Keratinocyte (primary cell): ENCODE measurements at regions not wholly inside any gene's neighbourhood (a gene's known extent, or its start where the extent isn't known, plus 50 kb on each side); places are given as distances from the start of the nearest gene placed in this dataset.

Experiments
- DNase-seq: peaks from one replicate; pipeline ENCODE4 v3.0.0-alpha.2; 2011; ENCODE audit warnings: low read depth, missing footprints, low spot score
- FAIRE-seq: peaks from 2 replicates; lab custom pipeline; 2011; peaks lifted over from hg19 to GRCh38; lab: Jason Lieb, UNC
- H2AFZ ChIP-seq: 2 replicates; pipeline ENCODE4 v1.6.0; 2012; ENCODE audit warnings: low read length, control low read depth, inconsistent platforms; ENCODE audit not compliant: control insufficient read depth
- H3K27ac ChIP-seq: 2 replicates; pipeline ENCODE4 v1.5.1; 2011; ENCODE audit warnings: low read length; ENCODE audit not compliant: control insufficient read depth, insufficient read depth
- H3K27me3 ChIP-seq: 3 replicates; pipeline ENCODE4 v1.6.0; 2011; ENCODE audit warnings: low read length; ENCODE audit not compliant: control insufficient read depth, insufficient read depth; ENCODE audit errors: extremely low read depth
- H3K36me3 ChIP-seq, 2 experiments: 2 replicates in 1 of 2; 3 replicates in 1 of 2; pipeline ENCODE4 v1.5.1; 2011; ENCODE audit warnings: low read length in 2 of 2, mild to moderate bottlenecking in 1 of 2; ENCODE audit not compliant: control insufficient read depth in 2 of 2, insufficient read depth in 2 of 2; ENCODE audit errors: extremely low read depth in 1 of 2
- H3K4me1 ChIP-seq: 3 replicates; pipeline ENCODE4 v1.5.1; 2011; ENCODE audit warnings: low read length; ENCODE audit not compliant: control insufficient read depth, insufficient read depth; ENCODE audit errors: extremely low read depth
- H3K4me2 ChIP-seq: 3 replicates; pipeline ENCODE4 v1.6.0; 2011; ENCODE audit warnings: low read depth, low read length; ENCODE audit not compliant: control insufficient read depth, insufficient read depth; ENCODE audit errors: extremely low read depth
- H3K4me3 ChIP-seq, 3 experiments: fragments of 200-600 bp in 1 of 3; sonication (generic) in 1 of 3; 2 replicates in 2 of 3; 3 replicates in 1 of 3; pipeline ENCODE4 v1.5.1; 2011 to 2016; ENCODE audit warnings: low read length in 3 of 3, mild to moderate bottlenecking in 3 of 3, control low read depth in 2 of 3, inconsistent platforms in 1 of 3, low read depth in 1 of 3, mixed read lengths in 1 of 3, mixed run types in 1 of 3, moderate library complexity in 1 of 3; ENCODE audit not compliant: control insufficient read depth in 2 of 3, insufficient read depth in 2 of 3; ENCODE audit errors: extremely low read depth in 1 of 3
- H3K79me2 ChIP-seq: 2 replicates; pipeline ENCODE4 v1.6.0; 2012; ENCODE audit warnings: low read length; ENCODE audit not compliant: control insufficient read depth, insufficient read depth
- H3K9ac ChIP-seq: 3 replicates; pipeline ENCODE4 v1.6.0; 2011; ENCODE audit warnings: low read length; ENCODE audit not compliant: control insufficient read depth, insufficient read depth; ENCODE audit errors: extremely low read depth
- H3K9me1 ChIP-seq: 3 replicates; pipeline ENCODE4 v1.6.0; 2011; ENCODE audit warnings: low read length; ENCODE audit not compliant: control insufficient read depth, insufficient read depth; ENCODE audit errors: extremely low read depth
- H3K9me3 ChIP-seq: 2 replicates; pipeline ENCODE4 v1.5.1; 2012; ENCODE audit warnings: low read depth, low read length; ENCODE audit not compliant: control insufficient read depth
- H4K20me1 ChIP-seq: 3 replicates; pipeline ENCODE4 v1.6.0; 2011; ENCODE audit warnings: low read length; ENCODE audit not compliant: control insufficient read depth, insufficient read depth; ENCODE audit errors: extremely low read depth
- EZH2 ChIP-seq: IDR thresholded peaks from one replicate; pipeline ENCODE4 v1.6.1; 2012; ENCODE audit warnings: inconsistent platforms, mild to moderate bottlenecking, low read length, moderate library complexity
- dilution Hi-C: fragments of 300-500 bp; cut with MboI; formaldehyde crosslinking; loops from one replicate; pipeline ENCODE4 v1.7.0; 2020; ENCODE audit warnings: low sequenced_read_pairs; ENCODE audit not compliant: extremely low pct_ligation_motif_present
- TF ChIP-seq, protein P1 (sequence below), 3 experiments: IDR thresholded peaks in 1 of 3; conservative IDR thresholded peaks in 1 of 3; optimal IDR thresholded peaks in 1 of 3; 2 replicates in 2 of 3; 3 replicates in 1 of 3; pipeline versions ENCODE3 to v1.5.1; 2011; ENCODE audit warnings: low read length in 3 of 3, mild to moderate bottlenecking in 3 of 3, moderate library complexity in 2 of 3, control low read depth in 1 of 3, inconsistent platforms in 1 of 3; ENCODE audit not compliant: insufficient read depth in 2 of 3; ENCODE audit errors: extremely low read depth in 1 of 3

DNA sequence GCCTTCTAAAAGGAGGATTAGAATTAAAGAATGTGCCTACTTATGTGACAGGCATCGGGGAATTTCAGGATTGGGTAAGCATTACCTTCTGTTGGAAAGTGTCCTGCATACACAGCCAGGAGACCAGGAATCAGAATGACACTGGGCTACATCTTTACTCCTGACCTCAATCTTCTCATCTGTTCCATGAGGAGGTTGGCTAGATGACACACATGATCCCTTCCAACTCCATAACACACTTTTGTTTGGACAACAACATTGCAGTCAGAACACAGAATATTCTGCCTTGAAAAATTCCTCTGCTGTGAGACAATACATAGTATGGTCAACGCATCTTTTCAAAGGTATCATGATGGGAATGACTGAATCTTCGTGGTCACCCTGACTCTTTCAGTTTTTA, 1281.2 kb upstream of the SORCS1 start:
- H3K4me3 ChIP-seq, result no peak overlapping the region
- FAIRE-seq, result no peak
- H3K4me1 ChIP-seq, result no peaks in the 10 kb centered on the region
- no peak overlapping the region for H3K4me2 ChIP-seq
- H3K27ac ChIP-seq, result no peak overlapping the region
- H3K9ac ChIP-seq, result no peak overlapping the region
- no peak for TF ChIP-seq EZH2
- TF ChIP-seq, protein P1, sequence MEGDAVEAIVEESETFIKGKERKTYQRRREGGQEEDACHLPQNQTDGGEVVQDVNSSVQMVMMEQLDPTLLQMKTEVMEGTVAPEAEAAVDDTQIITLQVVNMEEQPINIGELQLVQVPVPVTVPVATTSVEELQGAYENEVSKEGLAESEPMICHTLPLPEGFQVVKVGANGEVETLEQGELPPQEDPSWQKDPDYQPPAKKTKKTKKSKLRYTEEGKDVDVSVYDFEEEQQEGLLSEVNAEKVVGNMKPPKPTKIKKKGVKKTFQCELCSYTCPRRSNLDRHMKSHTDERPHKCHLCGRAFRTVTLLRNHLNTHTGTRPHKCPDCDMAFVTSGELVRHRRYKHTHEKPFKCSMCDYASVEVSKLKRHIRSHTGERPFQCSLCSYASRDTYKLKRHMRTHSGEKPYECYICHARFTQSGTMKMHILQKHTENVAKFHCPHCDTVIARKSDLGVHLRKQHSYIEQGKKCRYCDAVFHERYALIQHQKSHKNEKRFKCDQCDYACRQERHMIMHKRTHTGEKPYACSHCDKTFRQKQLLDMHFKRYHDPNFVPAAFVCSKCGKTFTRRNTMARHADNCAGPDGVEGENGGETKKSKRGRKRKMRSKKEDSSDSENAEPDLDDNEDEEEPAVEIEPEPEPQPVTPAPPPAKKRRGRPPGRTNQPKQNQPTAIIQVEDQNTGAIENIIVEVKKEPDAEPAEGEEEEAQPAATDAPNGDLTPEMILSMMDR (optimal IDR thresholded peaks at IDR 0.05 in 1 of 3, IDR thresholded peaks at IDR 0.05 in 1 of 3, conservative IDR thresholded peaks at IDR 0.05 in 1 of 3; ENCODE audit: extremely low read depth in 1 of 3, insufficient read depth in 2 of 3, low read length in 3 of 3), result no peak
- no peak overlapping the region for H2AFZ ChIP-seq
- dilution Hi-C loops, result no loop called here
- no peaks in the 10 kb centered on the region for H3K9me1 ChIP-seq
- H3K79me2 ChIP-seq, result no peaks in the 10 kb centered on the region
- H4K20me1 ChIP-seq, result no peaks in the 10 kb centered on the region
- DNase-seq, result no peak
- H3K27me3 ChIP-seq, result no peaks in the 10 kb centered on the region
- H3K36me3 ChIP-seq, result no peaks in the 10 kb centered on the region
- H3K9me3 ChIP-seq, result no peaks in the 10 kb centered on the region

DNA sequence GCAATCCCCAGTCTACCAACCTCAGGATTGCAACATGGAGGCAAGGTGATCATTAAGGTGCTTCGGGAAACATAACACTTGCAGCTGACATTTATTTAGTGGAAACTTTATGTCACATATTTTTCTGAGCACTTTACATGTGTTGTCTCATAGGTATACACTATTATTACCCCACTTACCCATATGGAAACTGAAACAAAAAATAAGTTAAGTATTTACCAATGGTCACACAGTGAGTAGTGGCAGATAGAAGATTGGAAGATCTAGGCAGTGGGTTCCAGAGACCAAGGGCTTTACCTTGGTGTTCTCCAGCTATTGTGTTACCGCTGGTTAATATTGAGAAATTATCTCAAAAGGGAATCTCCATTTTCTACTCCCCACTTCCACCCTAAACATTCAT, 1279.1 kb upstream of the SORCS1 start:
- no peak overlapping the region for H3K9ac ChIP-seq
- FAIRE-seq (no peak), DNase-seq (no peak)
- dilution Hi-C loops, result no loop called here
- no peaks in the 10 kb centered on the region for H4K20me1 ChIP-seq
- no peak overlapping the region for H3K4me2 ChIP-seq
- H3K79me2 ChIP-seq, result no peaks in the 10 kb centered on the region
- no peaks in the 10 kb centered on the region for H3K9me3 ChIP-seq
- H3K9me1 ChIP-seq, result no peaks in the 10 kb centered on the region
- no peak overlapping the region for H2AFZ ChIP-seq
- TF ChIP-seq, protein P1 (optimal IDR thresholded peaks at IDR 0.05 in 1 of 3, IDR thresholded peaks at IDR 0.05 in 1 of 3, conservative IDR thresholded peaks at IDR 0.05 in 1 of 3; ENCODE audit: extremely low read depth in 1 of 3, insufficient read depth in 2 of 3, low read length in 3 of 3), result no peak
- TF ChIP-seq EZH2, result no peak
- no peaks in the 10 kb centered on the region for H3K27me3 ChIP-seq
- H3K27ac ChIP-seq, result no peak overlapping the region
- H3K4me1 ChIP-seq, result no peaks in the 10 kb centered on the region
- no peaks in the 10 kb centered on the region for H3K36me3 ChIP-seq
- H3K4me3 ChIP-seq, result no peak overlapping the region
